ENCODE measurements at regions not wholly inside any gene's neighbourhood (a gene's known extent, or its start where the extent isn't known, plus 50 kb on each side); places are given as distances from the start of the nearest gene placed in this dataset.

DNA sequence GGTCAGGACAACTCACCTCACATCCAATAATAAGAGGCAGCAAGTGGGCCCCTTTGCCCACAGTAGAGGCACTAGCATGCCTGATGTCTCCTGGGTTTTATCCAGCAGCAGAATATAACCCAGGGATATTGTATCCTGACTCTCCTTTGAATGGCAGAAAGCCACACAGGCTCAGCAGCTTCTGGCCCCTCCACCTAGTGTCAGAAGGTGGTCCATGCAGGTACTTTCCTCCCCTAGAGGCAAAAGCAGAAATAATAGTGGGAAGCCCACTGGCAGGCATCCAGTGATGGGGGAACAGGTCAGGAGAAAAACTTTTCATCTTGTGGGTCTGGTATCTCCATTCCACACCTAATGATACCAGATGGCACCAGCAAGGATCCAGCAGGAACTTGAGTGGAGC is 75.5 kb upstream of the IRS4 start:
- TF ChIP-seq POLR2AphosphoS5 (IDR thresholded peaks at IDR 0.05), result no peak
- no peak for TF ChIP-seq POLR2A (IDR thresholded peaks at IDR 0.05)
- TF ChIP-seq EP300 (IDR thresholded peaks at IDR 0.05), result no peak
- TF ChIP-seq, protein P1, sequence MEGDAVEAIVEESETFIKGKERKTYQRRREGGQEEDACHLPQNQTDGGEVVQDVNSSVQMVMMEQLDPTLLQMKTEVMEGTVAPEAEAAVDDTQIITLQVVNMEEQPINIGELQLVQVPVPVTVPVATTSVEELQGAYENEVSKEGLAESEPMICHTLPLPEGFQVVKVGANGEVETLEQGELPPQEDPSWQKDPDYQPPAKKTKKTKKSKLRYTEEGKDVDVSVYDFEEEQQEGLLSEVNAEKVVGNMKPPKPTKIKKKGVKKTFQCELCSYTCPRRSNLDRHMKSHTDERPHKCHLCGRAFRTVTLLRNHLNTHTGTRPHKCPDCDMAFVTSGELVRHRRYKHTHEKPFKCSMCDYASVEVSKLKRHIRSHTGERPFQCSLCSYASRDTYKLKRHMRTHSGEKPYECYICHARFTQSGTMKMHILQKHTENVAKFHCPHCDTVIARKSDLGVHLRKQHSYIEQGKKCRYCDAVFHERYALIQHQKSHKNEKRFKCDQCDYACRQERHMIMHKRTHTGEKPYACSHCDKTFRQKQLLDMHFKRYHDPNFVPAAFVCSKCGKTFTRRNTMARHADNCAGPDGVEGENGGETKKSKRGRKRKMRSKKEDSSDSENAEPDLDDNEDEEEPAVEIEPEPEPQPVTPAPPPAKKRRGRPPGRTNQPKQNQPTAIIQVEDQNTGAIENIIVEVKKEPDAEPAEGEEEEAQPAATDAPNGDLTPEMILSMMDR (IDR thresholded peaks at IDR 0.05), result no peak
- Histone ChIP-seq H3K27me3 (no peaks in the 10 kb centered on the region), H3K36me3 (no peaks in the 10 kb centered on the region), H3K4me3 (no peak overlapping the region), H3K9me3 (peaks cover 0 to 7% (median 0%) of the 10 kb centered on the region in 4 donors), H3K4me1 (no peaks in the 10 kb centered on the region), H3K27ac (no peak overlapping the region)
- DNase-seq, result no peak
- no peak for ATAC-seq (ENCODE audit: low FRiP score in 2 of 2)

DNA sequence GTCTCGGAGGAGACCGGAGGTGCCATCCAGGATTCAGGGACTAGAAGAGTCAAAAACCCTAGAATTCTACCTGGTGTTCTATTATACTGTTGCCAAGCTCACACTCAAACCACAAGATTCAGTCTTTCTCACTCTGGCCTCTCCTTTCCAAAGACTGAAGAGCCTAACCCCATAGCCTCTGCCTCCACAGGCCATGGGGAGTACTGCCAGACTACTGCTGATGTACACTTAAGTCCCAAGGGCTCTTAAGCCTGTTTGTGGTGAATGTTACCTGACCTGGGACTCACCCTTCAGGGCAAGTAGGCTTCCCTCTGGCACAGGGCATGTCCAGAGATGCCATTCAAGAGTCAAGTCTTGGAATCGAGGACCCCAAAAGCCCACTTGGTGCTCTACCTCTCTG is 58.9 kb upstream of the IRS4 start:
- Histone ChIP-seq H3K27me3 (no peaks in the 10 kb centered on the region), H3K36me3 (no peaks in the 10 kb centered on the region), H3K4me1 (no peaks in the 10 kb centered on the region), H3K4me3 (no peak overlapping the region), H3K27ac (no peak overlapping the region), H3K9me3 (no peaks in the 10 kb centered on the region)
- 93% methylated on average over 3 of the region's 3 CpGs; no CpG with 5 or more reads in 1 of the 2 donors for WGBS, 2 donors
- ATAC-seq (ENCODE audit: low FRiP score in 2 of 2), result no peak
- no peak for DNase-seq
- no peak for TF ChIP-seq EP300 (IDR thresholded peaks at IDR 0.05)
- no peak for TF ChIP-seq POLR2AphosphoS5 (IDR thresholded peaks at IDR 0.05)
- TF ChIP-seq, protein P1 (IDR thresholded peaks at IDR 0.05), result no peak
- TF ChIP-seq POLR2A (IDR thresholded peaks at IDR 0.05), result no peak

Small RNA genes in the stretch of these regions (small RNA-seq; reads per million reads assigned to genes)
- gene MIR6087, result 1.8 to 22.9 (median 4.8) reads per million in 4 donors
- gene RNU6-309P, result 0 reads per million in 4 donors

Measured in upper lobe of left lung (tissue), 6 donors.